Parathyroid adenoma (tissue), 2 donors: ENCODE measurements at regions not wholly inside any gene's neighbourhood (a gene's known extent, or its start where the extent isn't known, plus 50 kb on each side); places are given as distances from the start of the nearest gene placed in this dataset.

ENCODE experiments used
- H2AFZ ChIP-seq: fragments of 300-600 bp; sonication (generic); one replicate; pipeline ENCODE4 v1.7.0; 2017; ENCODE audit warnings: antibody characterized with exemption, mild to moderate bottlenecking
- H3K27ac ChIP-seq: fragments of 300-600 bp; sonication (generic); one replicate; pipeline ENCODE4 v1.7.0; 2017
- H3K27me3 ChIP-seq: fragments of 300-600 bp; sonication (generic); one replicate; pipeline ENCODE4 v1.7.0; 2017; ENCODE audit warnings: low read length; ENCODE audit not compliant: control insufficient read depth, insufficient read depth
- H3K36me3 ChIP-seq: fragments of 300-600 bp; sonication (generic); one replicate; pipeline ENCODE4 v1.7.0; 2017; ENCODE audit warnings: low read length; ENCODE audit not compliant: control insufficient read depth, insufficient read depth
- H3K4me1 ChIP-seq: fragments of 300-600 bp; sonication (generic); one replicate; pipeline ENCODE4 v1.7.0; 2017; ENCODE audit warnings: control low read depth
- H3K4me2 ChIP-seq: fragments of 300-600 bp; sonication (generic); one replicate; pipeline ENCODE4 v1.7.0; 2017; ENCODE audit warnings: low read length
- H3K4me3 ChIP-seq: fragments of 300-600 bp; sonication (generic); one replicate; pipeline ENCODE4 v1.7.0; 2017; ENCODE audit warnings: low read depth, low read length
- H3K79me2 ChIP-seq: fragments of 300-600 bp; sonication (generic); one replicate; pipeline ENCODE4 v1.7.0; 2017; ENCODE audit warnings: control low read depth
- H3K9ac ChIP-seq: fragments of 300-600 bp; sonication (generic); one replicate; pipeline ENCODE4 v1.7.0; 2017; ENCODE audit warnings: mild to moderate bottlenecking
- H3K9me3 ChIP-seq: fragments of 300-600 bp; sonication (generic); one replicate; pipeline ENCODE4 v1.7.0; 2017; ENCODE audit warnings: low read length; ENCODE audit not compliant: control insufficient read depth
- TF ChIP-seq, protein P1 (sequence below): fragments of 300-600 bp; sonication (generic); IDR thresholded peaks from one replicate; pipeline ENCODE4 v1.7.0; 2017; ENCODE audit warnings: antibody characterized with exemption, mild to moderate bottlenecking
- donor health status: primary hyperparathyroidism.

DNA sequence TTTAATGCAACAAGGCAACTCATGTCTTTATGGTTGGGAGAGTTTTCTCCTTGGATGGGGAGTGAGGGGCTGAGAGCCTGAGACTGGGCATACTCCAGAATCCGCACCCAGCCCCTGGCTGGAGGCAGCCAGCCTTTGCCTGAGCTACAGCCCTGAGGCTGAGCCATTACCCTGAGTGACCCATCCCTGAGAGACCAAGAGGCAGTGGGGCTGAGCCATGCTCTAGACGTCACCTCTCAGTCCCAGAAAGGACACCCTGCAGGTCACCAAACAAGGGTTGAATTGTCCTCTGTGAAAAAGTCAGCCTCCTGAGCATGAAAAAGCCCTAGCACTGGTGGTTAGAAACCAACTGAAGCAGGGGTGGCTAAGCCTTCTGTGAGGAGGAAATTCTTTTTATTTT lies 151.2 kb upstream of the GATB start:
- H3K9me3 ChIP-seq: no peaks in the 10 kb centered on the region
- H3K4me2 ChIP-seq: no peak overlapping the region
- H3K27ac ChIP-seq: no peak overlapping the region
- H3K4me1 ChIP-seq: no peaks in the 10 kb centered on the region
- no peak overlapping the region for H3K9ac ChIP-seq
- H3K79me2 ChIP-seq: no peaks in the 10 kb centered on the region
- no peaks in the 10 kb centered on the region for H3K36me3 ChIP-seq
- TF ChIP-seq, protein P1, sequence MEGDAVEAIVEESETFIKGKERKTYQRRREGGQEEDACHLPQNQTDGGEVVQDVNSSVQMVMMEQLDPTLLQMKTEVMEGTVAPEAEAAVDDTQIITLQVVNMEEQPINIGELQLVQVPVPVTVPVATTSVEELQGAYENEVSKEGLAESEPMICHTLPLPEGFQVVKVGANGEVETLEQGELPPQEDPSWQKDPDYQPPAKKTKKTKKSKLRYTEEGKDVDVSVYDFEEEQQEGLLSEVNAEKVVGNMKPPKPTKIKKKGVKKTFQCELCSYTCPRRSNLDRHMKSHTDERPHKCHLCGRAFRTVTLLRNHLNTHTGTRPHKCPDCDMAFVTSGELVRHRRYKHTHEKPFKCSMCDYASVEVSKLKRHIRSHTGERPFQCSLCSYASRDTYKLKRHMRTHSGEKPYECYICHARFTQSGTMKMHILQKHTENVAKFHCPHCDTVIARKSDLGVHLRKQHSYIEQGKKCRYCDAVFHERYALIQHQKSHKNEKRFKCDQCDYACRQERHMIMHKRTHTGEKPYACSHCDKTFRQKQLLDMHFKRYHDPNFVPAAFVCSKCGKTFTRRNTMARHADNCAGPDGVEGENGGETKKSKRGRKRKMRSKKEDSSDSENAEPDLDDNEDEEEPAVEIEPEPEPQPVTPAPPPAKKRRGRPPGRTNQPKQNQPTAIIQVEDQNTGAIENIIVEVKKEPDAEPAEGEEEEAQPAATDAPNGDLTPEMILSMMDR: no peak
- H3K27me3 ChIP-seq: no peaks in the 10 kb centered on the region
- no peak overlapping the region for H3K4me3 ChIP-seq
- no peak overlapping the region for H2AFZ ChIP-seq

DNA sequence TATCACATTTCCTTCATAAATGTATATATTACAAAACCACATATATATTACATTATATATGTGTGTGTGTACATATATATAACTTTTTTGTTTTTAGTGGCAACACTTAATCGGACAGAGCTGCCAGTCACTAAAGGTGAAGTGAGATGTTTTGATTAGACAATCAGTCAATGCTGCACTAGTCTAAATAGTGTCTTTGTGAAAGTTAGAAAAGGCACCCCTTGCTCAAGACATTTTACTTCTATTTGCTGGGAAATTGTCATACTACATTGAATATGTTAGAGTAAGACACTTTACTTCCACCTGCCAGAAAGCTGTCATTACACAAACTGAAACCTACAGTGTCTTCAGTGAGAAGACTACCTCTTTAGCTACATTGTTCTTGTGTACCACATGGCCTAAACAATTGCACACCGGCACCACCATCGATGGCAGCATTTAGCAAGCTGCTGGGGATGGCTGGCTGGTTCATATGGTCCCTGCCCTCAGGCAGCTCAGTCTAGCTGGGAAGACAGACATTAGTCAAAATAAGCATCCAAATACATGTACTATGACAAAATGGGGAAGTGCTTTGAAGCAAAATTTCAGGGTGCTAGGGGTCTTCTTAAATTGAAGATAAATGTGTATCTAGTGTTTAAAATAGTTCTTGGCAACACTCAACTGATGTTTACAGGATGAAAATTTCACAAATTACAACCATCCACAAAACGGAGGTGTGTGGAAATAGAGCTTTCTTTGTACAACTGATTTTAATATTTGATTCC lies 148.1 kb upstream of the GATB start:
- Histone ChIP-seq H3K4me1 (no peaks in the 10 kb centered on the region), H2AFZ (no peak overlapping the region), H3K4me3 (no peak overlapping the region), H3K27me3 (no peaks in the 10 kb centered on the region), H3K27ac (no peak overlapping the region), H3K4me2 (no peak overlapping the region), H3K9ac (no peak overlapping the region), H3K79me2 (no peaks in the 10 kb centered on the region), H3K36me3 (no peaks in the 10 kb centered on the region), H3K9me3 (no peaks in the 10 kb centered on the region)
- TF ChIP-seq, protein P1: no peak

DNA sequence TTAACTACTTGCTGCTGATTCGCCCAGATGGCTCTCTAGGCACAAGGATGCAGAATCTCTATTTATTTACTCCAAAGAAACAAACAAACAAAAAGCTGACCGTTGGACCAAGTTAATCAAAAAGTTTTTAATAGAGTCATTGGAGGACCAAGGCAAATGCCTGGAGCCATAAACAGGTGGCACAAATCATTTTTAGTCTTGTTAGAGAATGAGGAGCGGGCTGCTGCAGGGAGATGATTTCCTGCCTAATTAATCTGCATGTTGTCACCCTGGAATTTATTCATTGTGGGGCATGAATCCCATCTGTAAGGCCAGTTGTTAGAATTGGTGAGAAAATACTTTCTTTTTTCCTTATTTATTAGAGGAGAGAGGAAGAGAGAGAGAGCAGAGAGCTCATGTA lies 147.4 kb upstream of the GATB start:
- Histone ChIP-seq H3K36me3 (no peaks in the 10 kb centered on the region), H3K79me2 (no peaks in the 10 kb centered on the region), H3K4me1 (no peaks in the 10 kb centered on the region), H3K4me2 (no peak overlapping the region), H3K9ac (no peak overlapping the region), H3K27ac (no peak overlapping the region), H3K4me3 (no peak overlapping the region), H3K9me3 (no peaks in the 10 kb centered on the region), H2AFZ (no peak overlapping the region), H3K27me3 (no peaks in the 10 kb centered on the region)
- TF ChIP-seq, protein P1: no peak

DNA sequence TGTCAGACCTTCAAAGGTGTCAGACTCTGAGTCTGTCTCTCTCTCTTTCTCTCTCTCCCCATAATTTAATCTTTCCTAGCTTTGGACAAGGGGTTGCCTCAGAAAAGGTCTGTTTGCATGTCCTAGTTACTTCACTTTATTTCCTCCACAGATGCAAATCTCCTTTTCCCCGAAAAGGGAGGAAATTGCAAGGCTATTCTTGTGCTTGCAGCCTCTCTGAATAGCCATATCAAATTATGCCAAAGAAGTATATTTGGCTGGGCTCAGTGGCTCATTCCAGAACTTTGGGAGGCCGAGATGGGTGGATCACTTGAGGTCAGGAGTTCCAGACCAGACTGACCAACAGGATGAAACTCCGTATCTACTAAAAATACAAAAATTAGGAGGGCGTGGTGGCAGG lies 145.6 kb upstream of the GATB start:
- no peaks in the 10 kb centered on the region for H3K36me3 ChIP-seq
- no peaks in the 10 kb centered on the region for H3K4me1 ChIP-seq
- H3K4me2 ChIP-seq: no peak overlapping the region
- no peak overlapping the region for H3K27ac ChIP-seq
- no peak overlapping the region for H2AFZ ChIP-seq
- H3K79me2 ChIP-seq: no peaks in the 10 kb centered on the region
- no peaks in the 10 kb centered on the region for H3K27me3 ChIP-seq
- H3K9ac ChIP-seq: no peak overlapping the region
- no peaks in the 10 kb centered on the region for H3K9me3 ChIP-seq
- H3K4me3 ChIP-seq: no peak overlapping the region
- TF ChIP-seq, protein P1: no peak

DNA sequence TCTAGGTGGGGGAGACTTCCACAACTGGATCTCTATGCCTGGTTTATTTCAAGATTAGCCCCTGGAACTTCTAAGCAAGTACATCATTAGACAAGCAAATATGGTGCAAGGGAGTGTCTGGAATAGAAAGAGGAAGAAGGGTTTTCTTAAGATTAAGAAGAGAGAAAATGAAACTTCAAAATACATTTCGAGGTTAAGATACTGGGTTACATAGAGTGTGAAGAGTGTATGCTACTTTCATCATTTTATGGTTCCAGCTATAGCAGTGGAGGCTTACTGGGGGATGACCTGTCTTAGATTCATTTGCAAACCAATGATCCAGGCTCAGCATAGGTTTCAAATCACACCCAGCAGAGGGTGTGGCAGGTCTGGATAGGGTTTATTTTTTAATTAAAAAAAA lies 144.4 kb upstream of the GATB start:
- Histone ChIP-seq H3K27me3 (no peaks in the 10 kb centered on the region), H3K27ac (no peak overlapping the region), H3K36me3 (no peaks in the 10 kb centered on the region)

More for the DNA sequence above, 144.4 kb upstream of the GATB start:
- TF ChIP-seq, protein P1: no peak
- Histone ChIP-seq H3K79me2 (no peaks in the 10 kb centered on the region), H2AFZ (no peak overlapping the region), H3K4me1 (no peaks in the 10 kb centered on the region), H3K9me3 (no peaks in the 10 kb centered on the region), H3K4me3 (no peak overlapping the region), H3K4me2 (no peak overlapping the region), H3K9ac (no peak overlapping the region)
